Upper lobe of left lung (tissue), 6 donors: ENCODE measurements at regions not wholly inside any gene's neighbourhood (a gene's known extent, or its start where the extent isn't known, plus 50 kb on each side); places are given as distances from the start of the nearest gene placed in this dataset.

Experiments used
- ATAC-seq, 2 donors: fragments of 200-7000 bp; cut with Tn5 transposase; one replicate each; pipeline ENCODE4 v1.9.1; 2022; ENCODE audit warnings: mild to moderate bottlenecking in 2 of 2, moderate library complexity in 2 of 2; ENCODE audit not compliant: low FRiP score in 2 of 2
- DNase-seq, 2 donors: peaks; one replicate each; pipeline ENCODE4 v3.0.0-alpha.2; 2019 to 2020
- H3K27ac ChIP-seq, 4 donors: fragments of 200-600 bp; sonication (generic); one replicate each; pipeline ENCODE4 v1.5.1; 2016 to 2019
- H3K27me3 ChIP-seq, 4 donors: fragments of 200-600 bp; sonication (generic); one replicate each; pipeline ENCODE4 v1.5.1; 2017 to 2019
- H3K36me3 ChIP-seq, 4 donors: fragments of 200-600 bp; sonication (generic); one replicate each; pipeline ENCODE4 v1.5.1; 2016 to 2019
- H3K4me1 ChIP-seq, 4 donors: fragments of 200-600 bp; sonication (generic); one replicate each; pipeline ENCODE4 v1.5.1; 2018 to 2019
- H3K4me3 ChIP-seq, 4 donors: fragments of 200-600 bp; sonication (generic); one replicate each; pipeline ENCODE4 v1.5.1; 2017 to 2019; ENCODE audit warnings: mild to moderate bottlenecking in 2 of 4, moderate library complexity in 1 of 4
- H3K9me3 ChIP-seq, 4 donors: fragments of 200-600 bp; sonication (generic); one replicate each; pipeline ENCODE4 v1.5.1; 2018 to 2019
- CTCF ChIP-seq, 6 experiments: fragments of 450-650 bp in 4 of 6; fragments of 200-600 bp in 2 of 6; sonication (generic) in 2 of 6; IDR thresholded peaks; one replicate each; pipeline ENCODE4 v1.5.1; 2016 to 2019; ENCODE audit warnings: antibody characterized with exemption in 6 of 6
- EP300 ChIP-seq, 4 donors: sonication (generic); formaldehyde crosslinking; IDR thresholded peaks; one replicate each; pipeline ENCODE4 v1.5.1; 2017; ENCODE audit warnings: antibody characterized with exemption in 4 of 4, control low read depth in 2 of 4
- POLR2A ChIP-seq, 4 donors: fragments of 450-650 bp; IDR thresholded peaks; one replicate each; pipeline ENCODE4 v1.5.1; 2016 to 2017; ENCODE audit warnings: antibody characterized with exemption in 4 of 4, mild to moderate bottlenecking in 2 of 4
- POLR2AphosphoS5 ChIP-seq, 2 donors: sonication (generic); formaldehyde crosslinking; IDR thresholded peaks; one replicate each; pipeline ENCODE4 v1.5.1; 2017; ENCODE audit warnings: antibody characterized with exemption in 2 of 2
- WGBS, 2 donors: methylation state at CpG; one replicate each; pipeline ENCODE4 v1.1.5; 2017 to 2018; 5-methylcytosine and 5-hydroxymethylcytosine counted together
- donor health status: DM: no; HTN: no; CAD: no; lungs with moderate emphysema.
- donor health status: DM: no; HTN: yes; CAD: no; lungs with severe emphysema.

- H3K9me3 ChIP-seq = no peaks in the 10 kb centered on the region
- H3K27ac ChIP-seq = no peak overlapping the region
- TF ChIP-seq POLR2AphosphoS5 (IDR thresholded peaks at IDR 0.05) (no peak), POLR2A (IDR thresholded peaks at IDR 0.05) (no peak), CTCF (IDR thresholded peaks at IDR 0.05) (no peak), EP300 (IDR thresholded peaks at IDR 0.05) (no peak)
- ATAC-seq = no peak
- no peaks in the 10 kb centered on the region for H3K27me3 ChIP-seq
- no peak overlapping the region for H3K4me3 ChIP-seq
- no peaks in the 10 kb centered on the region for H3K4me1 ChIP-seq
- 87 to 95% methylated on average over 3 of the region's 3 CpGs for WGBS, 2 donors
- DNase-seq = no peak
- no peaks in the 10 kb centered on the region for H3K36me3 ChIP-seq
These were observed 1308.7 kb downstream of the REEP3 start for GRCh38 chr10:64829888-64830412.

DNA sequence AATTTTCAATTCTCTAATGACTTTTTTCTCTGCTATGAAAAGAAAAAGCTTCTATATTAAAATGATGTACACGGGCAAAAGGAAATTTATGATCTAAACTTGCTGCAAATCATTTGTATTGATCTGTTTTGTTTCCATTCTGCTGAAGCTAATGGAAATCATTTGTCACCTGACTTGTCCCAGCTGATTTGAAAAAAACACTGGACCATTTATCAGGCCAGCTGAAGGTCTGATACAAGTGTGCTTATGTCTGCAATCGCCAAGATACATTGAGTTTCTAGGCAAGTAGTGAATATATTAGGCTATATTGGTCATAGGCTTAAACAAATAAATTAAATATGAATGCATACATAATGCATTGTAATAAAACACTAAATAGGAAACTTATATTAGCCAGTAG lies 1309.7 kb downstream of the REEP3 start:
- Histone ChIP-seq H3K9me3 (no peaks in the 10 kb centered on the region), H3K27ac (no peak overlapping the region), H3K27me3 (no peaks in the 10 kb centered on the region), H3K36me3 (no peaks in the 10 kb centered on the region), H3K4me3 (no peak overlapping the region), H3K4me1 (no peaks in the 10 kb centered on the region)
- no peak for TF ChIP-seq POLR2A (IDR thresholded peaks at IDR 0.05)
- no peak for TF ChIP-seq POLR2AphosphoS5 (IDR thresholded peaks at IDR 0.05)
- no peak for TF ChIP-seq CTCF (IDR thresholded peaks at IDR 0.05)
- no peak for TF ChIP-seq EP300 (IDR thresholded peaks at IDR 0.05)
- WGBS, 2 donors = 69 to 70% methylated on average over 2 of the region's 2 CpGs
- ATAC-seq = no peak
- no peak for DNase-seq

GRCh38 chr10:64840341-64840740 lies 1319.1 kb downstream of the REEP3 start:
- 88 to 92% methylated on average over 12 of the region's 12 CpGs for WGBS, 2 donors
- ATAC-seq = peak in 1 of 2 donors; percentile 21

GRCh38 chr10:64846700-64847099 lies 1325.5 kb downstream of the REEP3 start:
- no peaks in the 10 kb centered on the region for H3K4me1 ChIP-seq
- ATAC-seq = no peak
- no peaks in the 10 kb centered on the region for H3K9me3 ChIP-seq
- no peak overlapping the region for H3K4me3 ChIP-seq
- no peak for TF ChIP-seq CTCF (IDR thresholded peaks at IDR 0.05)
- TF ChIP-seq POLR2A (IDR thresholded peaks at IDR 0.05) = no peak
- no peak for TF ChIP-seq EP300 (IDR thresholded peaks at IDR 0.05)
- no peak for TF ChIP-seq POLR2AphosphoS5 (IDR thresholded peaks at IDR 0.05)
- H3K36me3 ChIP-seq = no peaks in the 10 kb centered on the region
- 57 to 58% methylated on average over 2 of the region's 2 CpGs for WGBS, 2 donors
- no peaks in the 10 kb centered on the region for H3K27me3 ChIP-seq
- H3K27ac ChIP-seq = no peak overlapping the region
- DNase-seq = no peak

More at GRCh38 chr10:64840341-64840740, 1319.1 kb downstream of the REEP3 start:
- no peaks in the 10 kb centered on the region for H3K27me3 ChIP-seq
- no peaks in the 10 kb centered on the region for H3K4me1 ChIP-seq
- H3K9me3 ChIP-seq = no peaks in the 10 kb centered on the region
- peak in 1 of 2 donors; percentile 48 for DNase-seq
- no peak overlapping the region for H3K27ac ChIP-seq
- TF ChIP-seq EP300 (IDR thresholded peaks at IDR 0.05) = no peak
- no peak for TF ChIP-seq CTCF (IDR thresholded peaks at IDR 0.05)
- no peak overlapping the region for H3K4me3 ChIP-seq
- no peaks in the 10 kb centered on the region for H3K36me3 ChIP-seq

DNA sequence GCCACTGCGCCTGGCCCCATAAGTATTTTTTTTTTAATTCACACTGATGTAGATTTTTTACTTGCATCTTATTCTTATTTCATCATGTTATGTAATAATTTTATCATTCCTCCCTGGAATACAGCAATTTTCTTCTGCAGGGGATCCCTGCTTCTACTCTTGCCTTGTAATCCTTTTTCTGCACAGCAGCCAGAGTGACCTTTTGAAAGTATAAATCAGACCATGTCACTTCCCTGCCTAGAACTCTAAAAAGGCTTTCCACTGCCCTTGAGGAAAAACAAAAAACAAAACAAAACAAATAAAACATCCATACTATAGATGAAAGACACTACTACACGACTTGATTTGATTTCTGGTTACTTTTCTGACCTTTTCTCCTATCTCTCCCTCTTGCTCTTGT lies 1334.7 kb downstream of the REEP3 start:
- H3K4me3 ChIP-seq = no peak overlapping the region

More for the DNA sequence above, 1334.7 kb downstream of the REEP3 start:
- no peaks in the 10 kb centered on the region for H3K27me3 ChIP-seq
- H3K36me3 ChIP-seq = no peaks in the 10 kb centered on the region
- no peak overlapping the region for H3K27ac ChIP-seq
- no peak for DNase-seq
- TF ChIP-seq POLR2A (IDR thresholded peaks at IDR 0.05) (no peak), CTCF (IDR thresholded peaks at IDR 0.05) (no peak), EP300 (IDR thresholded peaks at IDR 0.05) (no peak), POLR2AphosphoS5 (IDR thresholded peaks at IDR 0.05) (no peak)
- H3K4me1 ChIP-seq = no peaks in the 10 kb centered on the region
- no peak for ATAC-seq
- no peaks in the 10 kb centered on the region for H3K9me3 ChIP-seq
- WGBS, 2 donors = 51 to 56% methylated on average over 2 of the region's 2 CpGs
